ENCODE measurements at regions not wholly inside any gene's neighbourhood (a gene's known extent, or its start where the extent isn't known, plus 50 kb on each side); places are given as distances from the start of the nearest gene placed in this dataset.

GRCh38 chr6:74674377-74674776, 531.5 kb downstream of the COL12A1 start:
- Histone ChIP-seq H2AFZ (ENCODE audit: low read depth, low read length) (no peak overlapping the region), H3K27me3 (ENCODE audit: insufficient read depth, low read depth, low read length) (no peaks in the 10 kb centered on the region), H3K36me3 (ENCODE audit: insufficient read depth, low read length) (no peaks in the 10 kb centered on the region), H3K79me2 (replicated peaks; ENCODE audit: insufficient read depth, low read length) (no peaks in the 10 kb centered on the region), H3K27ac (ENCODE audit: low read length) (no peak overlapping the region), H3K9me2 (ENCODE audit: insufficient read depth, low read length) (no peaks in the 10 kb centered on the region), H3K9ac (ENCODE audit: low read length) (no peak overlapping the region), H3K9me3 (ENCODE audit: low read length) (no peaks in the 10 kb centered on the region), H3F3A (ENCODE audit: insufficient read depth, low read length, poor library complexity, severe bottlenecking) (no peaks in the 10 kb centered on the region), H4K20me1 (ENCODE audit: insufficient read depth) (no peaks in the 10 kb centered on the region), H3K4me3 (ENCODE audit: low read length) (no peak overlapping the region), H3K4me2 (ENCODE audit: low read length) (no peak overlapping the region)
- TF ChIP-seq SMC3 (conservative IDR thresholded peaks at IDR 0.05; ENCODE audit: poor library complexity) (no peak), POLR2AphosphoS5 (IDR thresholded peaks at IDR 0.05) (peak; percentile 93), EP300 (conservative IDR thresholded peaks at IDR 0.05; ENCODE audit: poor library complexity, severe bottlenecking) (peak; percentile 100)

DNA sequence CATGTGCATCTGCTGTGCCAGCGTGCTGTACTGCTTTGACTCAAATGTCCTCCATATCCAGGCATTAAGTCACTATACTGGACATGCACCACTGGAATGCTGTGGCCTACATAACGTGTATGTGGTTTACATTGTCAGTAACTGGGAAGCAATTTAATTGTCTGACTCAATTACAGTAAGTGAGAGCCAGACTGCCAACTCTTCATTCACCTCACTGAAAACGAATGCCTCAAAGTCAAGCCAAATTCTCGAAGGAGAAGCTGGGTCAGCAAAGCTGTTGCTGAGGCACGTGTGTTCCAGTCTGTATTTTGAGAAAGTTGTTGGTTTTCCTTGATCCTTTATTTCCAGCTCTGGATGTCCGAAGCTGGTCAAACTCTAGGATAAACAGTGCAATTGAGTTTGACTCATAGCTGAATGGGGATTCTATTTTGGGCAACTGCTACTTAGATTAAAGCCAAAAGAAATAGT, 534.3 kb downstream of the COL12A1 start:
- Histone ChIP-seq H3F3A (ENCODE audit: insufficient read depth, low read length, poor library complexity, severe bottlenecking) (no peaks in the 10 kb centered on the region), H4K20me1 (ENCODE audit: insufficient read depth) (no peaks in the 10 kb centered on the region), H3K36me3 (ENCODE audit: insufficient read depth, low read length) (no peaks in the 10 kb centered on the region), H3K9ac (ENCODE audit: low read length) (no peak overlapping the region), H3K79me2 (replicated peaks; ENCODE audit: insufficient read depth, low read length) (no peaks in the 10 kb centered on the region), H3K9me2 (ENCODE audit: insufficient read depth, low read length) (no peaks in the 10 kb centered on the region), H3K9me3 (ENCODE audit: low read length) (no peaks in the 10 kb centered on the region), H3K4me2 (ENCODE audit: low read length) (no peak overlapping the region), H3K27me3 (ENCODE audit: insufficient read depth, low read depth, low read length) (no peaks in the 10 kb centered on the region), H3K27ac (ENCODE audit: low read length) (no peak overlapping the region), H3K4me3 (ENCODE audit: low read length) (no peak overlapping the region), H2AFZ (ENCODE audit: low read depth, low read length) (no peak overlapping the region)
- TF ChIP-seq REST (IDR thresholded peaks at IDR 0.05; ENCODE audit: borderline replicate concordance) = no peak
- no peak for TF ChIP-seq SMC3 (conservative IDR thresholded peaks at IDR 0.05; ENCODE audit: poor library complexity)
- no peak for TF ChIP-seq EZH2 (IDR thresholded peaks at IDR 0.05; ENCODE audit: borderline replicate concordance, insufficient read depth, low read length, poor library complexity, severe bottlenecking)
- TF ChIP-seq, protein P1, sequence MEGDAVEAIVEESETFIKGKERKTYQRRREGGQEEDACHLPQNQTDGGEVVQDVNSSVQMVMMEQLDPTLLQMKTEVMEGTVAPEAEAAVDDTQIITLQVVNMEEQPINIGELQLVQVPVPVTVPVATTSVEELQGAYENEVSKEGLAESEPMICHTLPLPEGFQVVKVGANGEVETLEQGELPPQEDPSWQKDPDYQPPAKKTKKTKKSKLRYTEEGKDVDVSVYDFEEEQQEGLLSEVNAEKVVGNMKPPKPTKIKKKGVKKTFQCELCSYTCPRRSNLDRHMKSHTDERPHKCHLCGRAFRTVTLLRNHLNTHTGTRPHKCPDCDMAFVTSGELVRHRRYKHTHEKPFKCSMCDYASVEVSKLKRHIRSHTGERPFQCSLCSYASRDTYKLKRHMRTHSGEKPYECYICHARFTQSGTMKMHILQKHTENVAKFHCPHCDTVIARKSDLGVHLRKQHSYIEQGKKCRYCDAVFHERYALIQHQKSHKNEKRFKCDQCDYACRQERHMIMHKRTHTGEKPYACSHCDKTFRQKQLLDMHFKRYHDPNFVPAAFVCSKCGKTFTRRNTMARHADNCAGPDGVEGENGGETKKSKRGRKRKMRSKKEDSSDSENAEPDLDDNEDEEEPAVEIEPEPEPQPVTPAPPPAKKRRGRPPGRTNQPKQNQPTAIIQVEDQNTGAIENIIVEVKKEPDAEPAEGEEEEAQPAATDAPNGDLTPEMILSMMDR (IDR thresholded peaks at IDR 0.05; ENCODE audit: poor library complexity, severe bottlenecking) = no peak
- TF ChIP-seq RAD21 (conservative IDR thresholded peaks at IDR 0.05) = no peak

DNA sequence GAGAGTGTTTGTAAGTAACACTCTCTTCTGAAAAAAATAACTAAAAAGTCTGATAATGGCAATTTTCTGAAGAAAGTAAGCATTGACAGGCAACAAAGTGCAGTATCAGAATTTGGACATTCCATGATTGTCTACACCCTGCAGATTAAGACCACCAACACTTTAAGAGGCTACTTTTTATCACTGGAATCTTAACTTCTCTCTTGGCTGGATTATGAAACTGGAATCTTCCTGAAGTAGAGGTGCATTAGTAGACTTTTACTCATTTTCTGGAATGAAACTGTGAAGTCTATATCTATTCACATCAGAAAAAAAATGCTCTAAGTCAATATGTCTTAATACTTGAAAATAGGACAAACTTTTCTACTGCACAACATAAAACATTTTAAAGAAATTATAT, 547.5 kb downstream of the COL12A1 start:
- H3K27me3 ChIP-seq (ENCODE audit: insufficient read depth, low read depth, low read length) = no peaks in the 10 kb centered on the region
- H3K4me3 ChIP-seq (ENCODE audit: low read length) = no peak overlapping the region
- H3F3A ChIP-seq (ENCODE audit: insufficient read depth, low read length, poor library complexity, severe bottlenecking) = no peaks in the 10 kb centered on the region
- H3K4me2 ChIP-seq (ENCODE audit: low read length) = no peak overlapping the region
- no peak overlapping the region for H3K9ac ChIP-seq (ENCODE audit: low read length)
- no peaks in the 10 kb centered on the region for H3K9me3 ChIP-seq (ENCODE audit: low read length)
- no peak overlapping the region for H2AFZ ChIP-seq (ENCODE audit: low read depth, low read length)
- no peak for TF ChIP-seq TAF1 (IDR thresholded peaks at IDR 0.05; ENCODE audit: low read depth)
- no peak for TF ChIP-seq EZH2 (IDR thresholded peaks at IDR 0.05; ENCODE audit: borderline replicate concordance, insufficient read depth, low read length, poor library complexity, severe bottlenecking)
- TF ChIP-seq POLR2AphosphoS5 (IDR thresholded peaks at IDR 0.05) = no peak
- TF ChIP-seq RAD21 (conservative IDR thresholded peaks at IDR 0.05) = no peak
- no peak for TF ChIP-seq REST (IDR thresholded peaks at IDR 0.05; ENCODE audit: borderline replicate concordance)
- TF ChIP-seq, protein P1 (IDR thresholded peaks at IDR 0.05; ENCODE audit: poor library complexity, severe bottlenecking) = no peak
- TF ChIP-seq MXI1 (conservative IDR thresholded peaks at IDR 0.05; ENCODE audit: poor library complexity, severe bottlenecking) = no peak
- TF ChIP-seq SMC3 (conservative IDR thresholded peaks at IDR 0.05; ENCODE audit: poor library complexity) = no peak
- TF ChIP-seq EP300 (conservative IDR thresholded peaks at IDR 0.05; ENCODE audit: poor library complexity, severe bottlenecking) = no peak
- no peaks in the 10 kb centered on the region for H3K36me3 ChIP-seq (ENCODE audit: insufficient read depth, low read length)
- H3K79me2 ChIP-seq (replicated peaks; ENCODE audit: insufficient read depth, low read length) = no peaks in the 10 kb centered on the region
- no peaks in the 10 kb centered on the region for H3K9me2 ChIP-seq (ENCODE audit: insufficient read depth, low read length)
- H4K20me1 ChIP-seq (ENCODE audit: insufficient read depth) = no peaks in the 10 kb centered on the region
- no peak overlapping the region for H3K27ac ChIP-seq (ENCODE audit: low read length)

Data from neural cell (in vitro differentiated cells).